PC-3 (cell line): ENCODE measurements at regions not wholly inside any gene's neighbourhood (a gene's known extent, or its start where the extent isn't known, plus 50 kb on each side); places are given as distances from the start of the nearest gene placed in this dataset.

Experiments used
- ATAC-seq: fragments of 200-7000 bp; cut with Tn5 transposase; 2 replicates; pipeline ENCODE4 v1.9.1; 2020; ENCODE audit warnings: mild to moderate bottlenecking, moderate library complexity
- BruUV-seq: library from RNA; stranded (reverse); fragments of 400-500 nt; replicated peaks from 2 replicates; lab custom pipeline; 2021; lab: Mats Ljungman, UMichigan
- CTCF ChIA-PET: fragments of 300-600 bp; sonication (Branson Sonifier 250); formaldehyde crosslinking; loops from one replicate; lab custom pipeline; 2022; ENCODE audit warnings: antibody characterized with exemption; lab: Charles Lee
- POLR2A ChIA-PET: fragments of 300-600 bp; sonication (Branson Sonifier 250); formaldehyde crosslinking; loops from one replicate; lab custom pipeline; 2022; ENCODE audit warnings: antibody characterized with exemption; ENCODE audit not compliant: unreplicated experiment; lab: Charles Lee
- DNase-seq: peaks from one replicate; pipeline ENCODE4 v3.0.0-alpha.2; 2015
- H2AFZ ChIP-seq: fragments of 300-600 bp; sonication (generic); 2 replicates; pipeline ENCODE4 v1.6.0; 2016; ENCODE audit warnings: antibody characterized with exemption, low read length
- H3F3A ChIP-seq: fragments of 300-600 bp; sonication (generic); one replicate; pipeline ENCODE4 v1.6.0; 2017; ENCODE audit warnings: antibody characterized with exemption, low read length, control low read depth, mild to moderate bottlenecking; ENCODE audit not compliant: unreplicated experiment
- H3K27ac ChIP-seq: fragments of 300-600 bp; sonication (generic); 2 replicates; pipeline ENCODE4 v1.5.1; 2016; ENCODE audit warnings: mild to moderate bottlenecking, low read length
- H3K27me3 ChIP-seq: fragments of 300-600 bp; sonication (generic); 2 replicates; pipeline ENCODE4 v1.6.1; 2016; ENCODE audit warnings: low read length, mixed read lengths
- H3K36me3 ChIP-seq: fragments of 300-600 bp; sonication (generic); 2 replicates; pipeline ENCODE4 v1.6.1; 2016; ENCODE audit warnings: low read depth, mixed run types, low read length, mixed read lengths
- H3K4me1 ChIP-seq: fragments of 300-600 bp; sonication (generic); 2 replicates; pipeline ENCODE4 v1.5.1; 2016; ENCODE audit warnings: low read length; ENCODE audit not compliant: insufficient read depth
- H3K4me2 ChIP-seq: fragments of 300-600 bp; sonication (generic); 2 replicates; pipeline ENCODE4 v1.6.0; 2016; ENCODE audit warnings: low read length
- H3K4me3 ChIP-seq: fragments of 300-600 bp; sonication (generic); 2 replicates; pipeline ENCODE4 v1.5.1; 2016; ENCODE audit warnings: mild to moderate bottlenecking, low read length, mixed read lengths
- H3K79me2 ChIP-seq: fragments of 300-600 bp; sonication (generic); 2 replicates; pipeline ENCODE4 v1.6.1; 2017; ENCODE audit warnings: low read length, mixed read lengths
- H3K9ac ChIP-seq: fragments of 300-600 bp; sonication (generic); 2 replicates; pipeline ENCODE4 v1.6.0; 2016; ENCODE audit warnings: mild to moderate bottlenecking, low read length
- H3K9me2 ChIP-seq: fragments of 300-600 bp; sonication (generic); replicated peaks from 2 replicates; pipeline ENCODE4 v1.6.1; 2016; ENCODE audit warnings: mixed run types, low read length, mixed read lengths
- H3K9me3 ChIP-seq: fragments of 300-600 bp; sonication (generic); 2 replicates; pipeline ENCODE4 v1.6.1; 2016; ENCODE audit warnings: low read length, mixed read lengths
- H4K20me1 ChIP-seq: fragments of 300-600 bp; sonication (generic); 2 replicates; pipeline ENCODE4 v1.6.1; 2016; ENCODE audit warnings: low read length, mixed read lengths
- CTCF ChIP-seq: fragments of 300-600 bp; sonication (generic); conservative IDR thresholded peaks from 2 replicates; pipeline ENCODE4 v1.5.1; 2017; ENCODE audit warnings: antibody characterized with exemption, low read depth, mild to moderate bottlenecking, low read length
- EZH2 ChIP-seq: fragments of 300-600 bp; sonication (generic); IDR thresholded peaks from one replicate; pipeline ENCODE4 v1.6.1; 2017; ENCODE audit warnings: antibody characterized with exemption, mild to moderate bottlenecking, low read length; ENCODE audit not compliant: unreplicated experiment
- EZH2phosphoT487 ChIP-seq: fragments of 300-600 bp; sonication (generic); IDR thresholded peaks from 2 replicates; pipeline ENCODE4 v1.6.1; 2018; ENCODE audit warnings: mild to moderate bottlenecking, antibody characterized with exemption, low read length, borderline replicate concordance
- intact Hi-C: fragments of 100-400 bp; cut with micrococcal nuclease; formaldehyde crosslinking; loops from 2 replicates; pipeline ENCODE4 v1.9.0; 2023

GRCh38 chr18:22783245-22783644, 149.9 kb upstream of the RBBP8 start:
- intact Hi-C loops: no loop called here
- H4K20me1 ChIP-seq: no peaks in the 10 kb centered on the region
- H3K9me3 ChIP-seq: no peaks in the 10 kb centered on the region
- no peaks in the 10 kb centered on the region for H3K36me3 ChIP-seq
- TF ChIP-seq EZH2: no peak
- TF ChIP-seq CTCF: no peak
- no peak for TF ChIP-seq EZH2phosphoT487
- H3K9me2 ChIP-seq: no peaks in the 10 kb centered on the region
- no peak overlapping the region for H2AFZ ChIP-seq
- no peak for ATAC-seq
- ChIA-PET POLR2A (no interaction called here), CTCF (no interaction called here)
- H3K4me1 ChIP-seq: no peaks in the 10 kb centered on the region
- H3K4me3 ChIP-seq: no peak overlapping the region
- no peak overlapping the region for H3K4me2 ChIP-seq
- H3K27ac ChIP-seq: no peak overlapping the region
- no peaks in the 10 kb centered on the region for H3F3A ChIP-seq
- no peaks in the 10 kb centered on the region for H3K79me2 ChIP-seq
- no TSS peak for BruUV-seq
- H3K27me3 ChIP-seq: no peaks in the 10 kb centered on the region
- DNase-seq: no peak
- H3K9ac ChIP-seq: no peak overlapping the region

DNA sequence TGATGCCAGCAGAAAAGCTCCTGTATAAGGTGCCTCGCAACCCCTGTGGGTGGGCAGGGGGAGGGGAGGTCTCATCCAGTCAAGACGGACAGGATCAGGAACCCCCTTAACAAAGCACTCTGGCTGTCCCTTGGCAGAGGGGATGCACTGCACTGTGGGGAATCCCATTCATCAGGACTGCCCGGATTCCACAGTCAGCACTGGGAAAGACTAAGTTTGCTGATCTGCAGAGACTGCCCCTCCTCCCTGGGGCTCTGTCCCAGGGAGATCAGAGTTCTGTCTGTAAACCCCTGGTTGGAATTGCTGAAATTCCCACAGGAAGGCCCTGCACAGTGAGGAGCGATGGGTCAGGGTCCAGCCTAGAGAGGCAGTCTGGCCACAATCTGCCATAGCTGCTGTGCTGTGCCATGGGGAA, 149.5 kb upstream of the RBBP8 start:
- intact Hi-C loops: no loop called here
- Histone ChIP-seq H3K36me3 (no peaks in the 10 kb centered on the region), H2AFZ (no peak overlapping the region), H3K4me1 (no peaks in the 10 kb centered on the region), H3K9me3 (no peaks in the 10 kb centered on the region), H3K27ac (no peak overlapping the region), H3K79me2 (no peaks in the 10 kb centered on the region), H3F3A (no peaks in the 10 kb centered on the region), H3K4me3 (no peak overlapping the region), H3K4me2 (no peak overlapping the region), H4K20me1 (no peaks in the 10 kb centered on the region), H3K9me2 (no peaks in the 10 kb centered on the region), H3K27me3 (no peaks in the 10 kb centered on the region), H3K9ac (no peak overlapping the region)
- no peak for ATAC-seq
- DNase-seq: no peak
- POLR2A ChIA-PET: no interaction called here
- TF ChIP-seq CTCF (no peak), EZH2phosphoT487 (no peak), EZH2 (no peak)
- CTCF ChIA-PET: no interaction called here
- no TSS peak for BruUV-seq

GRCh38 chr18:22789052-22789451, 144.1 kb upstream of the RBBP8 start:
- H3K9me3 ChIP-seq: no peaks in the 10 kb centered on the region
- H3K27ac ChIP-seq: no peak overlapping the region
- ChIA-PET POLR2A (no interaction called here), CTCF (no interaction called here)
- H3K27me3 ChIP-seq: no peaks in the 10 kb centered on the region
- ATAC-seq: no peak
- H4K20me1 ChIP-seq: no peaks in the 10 kb centered on the region
- no peaks in the 10 kb centered on the region for H3K9me2 ChIP-seq
- intact Hi-C loops: no loop called here
- no peak for DNase-seq
- no peaks in the 10 kb centered on the region for H3F3A ChIP-seq
- H3K4me1 ChIP-seq: no peaks in the 10 kb centered on the region
- H3K4me3 ChIP-seq: no peak overlapping the region
- no TSS peak for BruUV-seq
- no peak overlapping the region for H3K4me2 ChIP-seq
- H2AFZ ChIP-seq: no peak overlapping the region
- no peaks in the 10 kb centered on the region for H3K36me3 ChIP-seq
- no peaks in the 10 kb centered on the region for H3K79me2 ChIP-seq
- TF ChIP-seq EZH2: no peak
- TF ChIP-seq CTCF: no peak
- no peak overlapping the region for H3K9ac ChIP-seq
